ENCODE measurements at regions not wholly inside any gene's neighbourhood (a gene's known extent, or its start where the extent isn't known, plus 50 kb on each side); places are given as distances from the start of the nearest gene placed in this dataset.

- intact Hi-C loops (cut with DNase I) = no loop called here
- Histone ChIP-seq H3K36me3 (no peaks in the 10 kb centered on the region), H3K27ac (no peak overlapping the region), H3K4me3 (no peak overlapping the region), H3K4me1 (peaks cover 5% of the 10 kb centered on the region), H3K27me3 (no peaks in the 10 kb centered on the region), H3K9me3 (no peaks in the 10 kb centered on the region)
- ATAC-seq = no peak
- no peak for DNase-seq
- no peak for TF ChIP-seq CTCF (IDR thresholded peaks at IDR 0.05)
Measured at GRCh38 chr1:219665089-219665488, 52.2 kb upstream of the ZC3H11B start.

GRCh38 chr1:219664310-219665029 is 51.6 kb upstream of the ZC3H11B start:
- no peak for TF ChIP-seq CTCF (IDR thresholded peaks at IDR 0.05)
- Histone ChIP-seq H3K27ac (no peak overlapping the region), H3K9me3 (no peaks in the 10 kb centered on the region), H3K4me1 (peaks cover 5% of the 10 kb centered on the region), H3K4me3 (no peak overlapping the region), H3K27me3 (no peaks in the 10 kb centered on the region), H3K36me3 (no peaks in the 10 kb centered on the region)
- ATAC-seq (no peak), DNase-seq (no peak)
- intact Hi-C loops (cut with DNase I) = no loop called here

All from upper lobe of right lung (tissue), 1 donor.